Hepatocyte (in vitro differentiated cells): ENCODE measurements at regions not wholly inside any gene's neighbourhood (a gene's known extent, or its start where the extent isn't known, plus 50 kb on each side); places are given as distances from the start of the nearest gene placed in this dataset.

ENCODE experiments used
- CTCF ChIP-seq: fragments of 200-600 bp; sonication (generic); IDR thresholded peaks from 2 replicates; pipeline ENCODE4 v1.5.1; 2016; ENCODE audit warnings: antibody characterized with exemption, mild to moderate bottlenecking; ENCODE audit not compliant: poor library complexity
- EZH2 ChIP-seq: fragments of 200-600 bp; sonication (generic); IDR thresholded peaks from 2 replicates; pipeline ENCODE4 v1.6.1; 2016; ENCODE audit warnings: antibody characterized with exemption, mild to moderate bottlenecking, borderline replicate concordance

GRCh38 chr2:79259296-79259695 lies 99.7 kb upstream of the REG3A start:
- TF ChIP-seq CTCF (no peak), EZH2 (no peak)
